Esophagus (tissue), 2 donors: ENCODE measurements at regions not wholly inside any gene's neighbourhood (a gene's known extent, or its start where the extent isn't known, plus 50 kb on each side); places are given as distances from the start of the nearest gene placed in this dataset.

ENCODE experiments used
- H3K27ac ChIP-seq, 2 donors: one replicate each; pipeline ENCODE4 v1.5.1; 2013; ENCODE audit warnings: low read depth in 2 of 2, mild to moderate bottlenecking in 2 of 2, inconsistent platforms in 1 of 2, low read length in 1 of 2, moderate library complexity in 1 of 2
- H3K27me3 ChIP-seq, 2 donors: one replicate each; pipeline ENCODE4 v1.6.1; 2013; ENCODE audit warnings: low read length in 2 of 2, control low read depth in 1 of 2, mild to moderate bottlenecking in 1 of 2; ENCODE audit not compliant: insufficient read depth in 2 of 2, control insufficient read depth in 1 of 2
- H3K36me3 ChIP-seq, 2 donors: one replicate each; pipeline ENCODE4 v1.6.1; 2013; ENCODE audit warnings: low read length in 1 of 2; ENCODE audit not compliant: control insufficient read depth in 2 of 2, insufficient read depth in 2 of 2
- H3K4me1 ChIP-seq, 2 donors: one replicate each; pipeline ENCODE4 v1.6.1; 2013; ENCODE audit warnings: low read length in 1 of 2; ENCODE audit not compliant: control insufficient read depth in 2 of 2, insufficient read depth in 2 of 2
- H3K4me3 ChIP-seq, 2 donors: one replicate each; pipeline ENCODE4 v1.5.1; 2013; ENCODE audit warnings: low read length in 2 of 2, mild to moderate bottlenecking in 2 of 2, low read depth in 1 of 2, moderate library complexity in 1 of 2
- H3K9me3 ChIP-seq, 2 donors: one replicate each; pipeline ENCODE4 v1.6.1; 2013; ENCODE audit warnings: mild to moderate bottlenecking in 2 of 2, low read depth in 1 of 2, low read length in 1 of 2, moderate library complexity in 1 of 2; ENCODE audit not compliant: control insufficient read depth in 2 of 2, insufficient read depth in 1 of 2
- WGBS, 2 donors: extraction: QIAGEN DNeasy Blood & Tissue Kit; methylation state at CpG; one replicate each; pipeline ENCODE4 v1.1.7; 2013; 5-methylcytosine and 5-hydroxymethylcytosine counted together
- donor health status: healthy with polysubstance abuse.
- donor health status: Bipolar disorder and iron deficiency.

- no peaks in the 10 kb centered on the region for H3K9me3 ChIP-seq
- no peaks in the 10 kb centered on the region for H3K4me1 ChIP-seq
- 28 to 29% methylated on average over 5 of the region's 5 CpGs for WGBS, 2 donors
- H3K27ac ChIP-seq: no peak overlapping the region
- H3K36me3 ChIP-seq: no peaks in the 10 kb centered on the region
- H3K4me3 ChIP-seq: no peak overlapping the region
- no peaks in the 10 kb centered on the region for H3K27me3 ChIP-seq
Observed at GRCh38 chr20:60541991-60542390, 583.8 kb downstream of the CDH26 start.

- WGBS, 2 donors: 76% methylated on average over 3 of the region's 3 CpGs
- no peaks in the 10 kb centered on the region for H3K27me3 ChIP-seq
- H3K4me3 ChIP-seq: no peak overlapping the region
- no peaks in the 10 kb centered on the region for H3K36me3 ChIP-seq
- no peak overlapping the region for H3K27ac ChIP-seq
- H3K9me3 ChIP-seq: no peaks in the 10 kb centered on the region
- H3K4me1 ChIP-seq: no peaks in the 10 kb centered on the region
Observed at GRCh38 chr20:60543598-60543997, 585.4 kb downstream of the CDH26 start.

- peaks cover 0 to 6% of the 10 kb centered on the region in 2 donors for H3K9me3 ChIP-seq
- H3K4me1 ChIP-seq: no peaks in the 10 kb centered on the region
- no peak overlapping the region for H3K27ac ChIP-seq
- no peaks in the 10 kb centered on the region for H3K36me3 ChIP-seq
- WGBS, 2 donors: 78 to 79% methylated on average over 5 of the region's 5 CpGs
- no peaks in the 10 kb centered on the region for H3K27me3 ChIP-seq
- no peak overlapping the region for H3K4me3 ChIP-seq
Observed at GRCh38 chr20:60553095-60553494, 594.9 kb downstream of the CDH26 start.

- Histone ChIP-seq H3K36me3 (no peaks in the 10 kb centered on the region), H3K4me1 (peaks cover 0 to 2% of the 10 kb centered on the region in 2 donors), H3K4me3 (no peak overlapping the region), H3K27me3 (no peaks in the 10 kb centered on the region), H3K27ac (no peak overlapping the region), H3K9me3 (no peaks in the 10 kb centered on the region)
- WGBS, 2 donors: 78 to 79% methylated on average over 3 of the region's 3 CpGs
Observed at GRCh38 chr20:60558486-60558885, 600.3 kb downstream of the CDH26 start.

- H3K9me3 ChIP-seq: no peaks in the 10 kb centered on the region
- H3K27ac ChIP-seq: no peak overlapping the region
- no peaks in the 10 kb centered on the region for H3K27me3 ChIP-seq
- no peak overlapping the region for H3K4me3 ChIP-seq
- WGBS, 2 donors: 38 to 40% methylated on average over 7 of the region's 7 CpGs
- H3K36me3 ChIP-seq: no peaks in the 10 kb centered on the region
- H3K4me1 ChIP-seq: peaks cover 0 to 2% of the 10 kb centered on the region in 2 donors
Observed at GRCh38 chr20:60559462-60559861, 601.2 kb downstream of the CDH26 start.

- WGBS, 2 donors: 74 to 78% methylated on average over 3 of the region's 3 CpGs
- H3K27ac ChIP-seq: no peak overlapping the region
- H3K9me3 ChIP-seq: no peaks in the 10 kb centered on the region
- peaks cover 0 to 2% of the 10 kb centered on the region in 2 donors for H3K27me3 ChIP-seq
- H3K4me3 ChIP-seq: no peak overlapping the region
- H3K4me1 ChIP-seq: peaks cover 0 to 2% of the 10 kb centered on the region in 2 donors
- H3K36me3 ChIP-seq: no peaks in the 10 kb centered on the region
Observed at GRCh38 chr20:60561052-60561451, 602.8 kb downstream of the CDH26 start.

GRCh38 chr20:60565083-60565482 is 606.9 kb downstream of the CDH26 start:
- no peaks in the 10 kb centered on the region for H3K9me3 ChIP-seq
- WGBS, 2 donors: 51 to 54% methylated on average over 4 of the region's 4 CpGs
- no peaks in the 10 kb centered on the region for H3K4me1 ChIP-seq
- no peak overlapping the region for H3K27ac ChIP-seq
- no peak overlapping the region for H3K4me3 ChIP-seq
- H3K27me3 ChIP-seq: peaks cover 0 to 2% of the 10 kb centered on the region in 2 donors
- no peaks in the 10 kb centered on the region for H3K36me3 ChIP-seq

- Histone ChIP-seq H3K9me3 (no peaks in the 10 kb centered on the region), H3K27ac (no peak overlapping the region), H3K36me3 (no peaks in the 10 kb centered on the region), H3K27me3 (peaks cover 0 to 2% of the 10 kb centered on the region in 2 donors), H3K4me3 (no peak overlapping the region), H3K4me1 (no peaks in the 10 kb centered on the region)
- WGBS, 2 donors: 53 to 57% methylated on average over 5 of the region's 5 CpGs
Observed at GRCh38 chr20:60565551-60565950, 607.3 kb downstream of the CDH26 start.

- Histone ChIP-seq H3K27me3 (peaks cover 0 to 2% of the 10 kb centered on the region in 2 donors), H3K4me3 (no peak overlapping the region), H3K27ac (no peak overlapping the region), H3K9me3 (no peaks in the 10 kb centered on the region), H3K36me3 (no peaks in the 10 kb centered on the region), H3K4me1 (no peaks in the 10 kb centered on the region)
- WGBS, 2 donors: 88 to 91% methylated on average over 6 of the region's 6 CpGs
Observed at GRCh38 chr20:60569116-60569515, 610.9 kb downstream of the CDH26 start.

GRCh38 chr20:60570481-60571277 is 612.5 kb downstream of the CDH26 start:
- H3K27me3 ChIP-seq: no peaks in the 10 kb centered on the region
- no peak overlapping the region for H3K27ac ChIP-seq
- 84 to 87% methylated on average over 11 of the region's 11 CpGs for WGBS, 2 donors
- no peaks in the 10 kb centered on the region for H3K9me3 ChIP-seq
- no peaks in the 10 kb centered on the region for H3K4me1 ChIP-seq
- H3K4me3 ChIP-seq: no peak overlapping the region
- H3K36me3 ChIP-seq: no peaks in the 10 kb centered on the region
